Prostate gland (tissue), 2 donors: ENCODE measurements at regions not wholly inside any gene's neighbourhood (a gene's known extent, or its start where the extent isn't known, plus 50 kb on each side); places are given as distances from the start of the nearest gene placed in this dataset.

ENCODE experiments used
- POLR2A ChIP-seq: fragments of 450-650 bp; IDR thresholded peaks from one replicate; pipeline ENCODE4 v1.6.1; 2016; ENCODE audit warnings: antibody characterized with exemption, mild to moderate bottlenecking
- POLR2AphosphoS5 ChIP-seq: sonication (generic); formaldehyde crosslinking; IDR thresholded peaks from one replicate; pipeline ENCODE4 v1.6.1; 2017; ENCODE audit warnings: antibody characterized with exemption
- TF ChIP-seq, protein P1 (sequence below), 4 experiments: fragments of 200-600 bp in 2 of 4; fragments of 450-650 bp in 2 of 4; sonication (generic) in 2 of 4; IDR thresholded peaks; 1 replicate in 3 of 4; 2 replicates in 1 of 4; pipeline ENCODE4 v1.5.1; 2016 to 2019; ENCODE audit warnings: antibody characterized with exemption in 4 of 4, mild to moderate bottlenecking in 2 of 4, moderate library complexity in 2 of 4

DNA sequence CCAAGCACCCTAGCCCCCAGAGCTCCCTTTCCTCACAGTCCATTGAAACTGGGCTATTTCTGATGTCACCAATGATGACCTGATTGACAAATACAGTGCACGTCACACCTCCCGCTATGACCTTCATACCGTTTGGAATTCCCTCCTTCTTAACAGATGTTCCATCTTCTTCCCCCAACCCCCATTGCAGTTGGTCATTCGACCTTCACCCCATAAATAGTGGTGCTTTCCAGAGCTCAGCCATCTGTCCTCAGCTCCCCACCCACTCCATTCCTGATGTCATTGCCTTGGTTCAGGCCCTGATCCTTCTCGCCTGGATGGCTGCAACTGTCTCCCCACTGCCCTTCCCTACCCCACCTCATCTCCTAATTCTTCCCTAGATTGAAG is 198.5 kb downstream of the SOD2 start:
- TF ChIP-seq POLR2A (no peak), POLR2AphosphoS5 (no peak)
- TF ChIP-seq, protein P1, sequence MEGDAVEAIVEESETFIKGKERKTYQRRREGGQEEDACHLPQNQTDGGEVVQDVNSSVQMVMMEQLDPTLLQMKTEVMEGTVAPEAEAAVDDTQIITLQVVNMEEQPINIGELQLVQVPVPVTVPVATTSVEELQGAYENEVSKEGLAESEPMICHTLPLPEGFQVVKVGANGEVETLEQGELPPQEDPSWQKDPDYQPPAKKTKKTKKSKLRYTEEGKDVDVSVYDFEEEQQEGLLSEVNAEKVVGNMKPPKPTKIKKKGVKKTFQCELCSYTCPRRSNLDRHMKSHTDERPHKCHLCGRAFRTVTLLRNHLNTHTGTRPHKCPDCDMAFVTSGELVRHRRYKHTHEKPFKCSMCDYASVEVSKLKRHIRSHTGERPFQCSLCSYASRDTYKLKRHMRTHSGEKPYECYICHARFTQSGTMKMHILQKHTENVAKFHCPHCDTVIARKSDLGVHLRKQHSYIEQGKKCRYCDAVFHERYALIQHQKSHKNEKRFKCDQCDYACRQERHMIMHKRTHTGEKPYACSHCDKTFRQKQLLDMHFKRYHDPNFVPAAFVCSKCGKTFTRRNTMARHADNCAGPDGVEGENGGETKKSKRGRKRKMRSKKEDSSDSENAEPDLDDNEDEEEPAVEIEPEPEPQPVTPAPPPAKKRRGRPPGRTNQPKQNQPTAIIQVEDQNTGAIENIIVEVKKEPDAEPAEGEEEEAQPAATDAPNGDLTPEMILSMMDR (IDR thresholded peaks at IDR 0.05): no peak
